H1 (cell line): ENCODE measurements at regions not wholly inside any gene's neighbourhood (a gene's known extent, or its start where the extent isn't known, plus 50 kb on each side); places are given as distances from the start of the nearest gene placed in this dataset.
A peak's percentile ranks its signal among the peaks of the same experiment; 100 is the strongest.

Experiments used
- CTCF ChIA-PET: fragments of 300-600 bp; sonication (Branson Sonifier 250); formaldehyde crosslinking; loops from one replicate; lab custom pipeline; 2021; ENCODE audit not compliant: partially characterized antibody; lab: Charles Lee
- POLR2A ChIA-PET: fragments of 300-600 bp; sonication (Branson Sonifier 250); formaldehyde crosslinking; loops from one replicate; lab custom pipeline; 2021; ENCODE audit warnings: inconsistent platforms; ENCODE audit not compliant: partially characterized antibody; lab: Charles Lee
- DNase-seq, 2 experiments: peaks; one replicate each; pipeline versions ENCODE4 v3.0.0 to v3.0.0-alpha.2; 2010 to 2022; ENCODE audit warnings: low spot score in 2 of 2, low read depth in 1 of 2, mixed read lengths in 1 of 2
- FAIRE-seq: peaks from 2 replicates; lab custom pipeline; 2011; peaks lifted over from hg19 to GRCh38; lab: Jason Lieb, UNC
- H2AFZ ChIP-seq: 2 replicates; pipeline ENCODE4 v1.8.1; 2012; ENCODE audit warnings: low read length, inconsistent platforms
- H2AK5ac ChIP-seq: 2 replicates; pipeline ENCODE4 v1.6.1; 2013; ENCODE audit warnings: low read depth, low read length
- H2BK120ac ChIP-seq: replicated peaks from 2 replicates; pipeline ENCODE3; 2013; ENCODE audit warnings: low read depth, low read length, inconsistent platforms
- H2BK12ac ChIP-seq: 2 replicates; pipeline ENCODE4 v1.6.1; 2013; ENCODE audit warnings: low read depth, low read length
- H2BK15ac ChIP-seq: 2 replicates; pipeline ENCODE4 v1.6.1; 2013; ENCODE audit warnings: low read length
- H2BK20ac ChIP-seq: 2 replicates; pipeline ENCODE4 v1.6.1; 2013; ENCODE audit warnings: low read length
- H2BK5ac ChIP-seq: 2 replicates; pipeline ENCODE4 v1.6.1; 2013; ENCODE audit warnings: low read depth, low read length
- H3K14ac ChIP-seq: 2 replicates; pipeline ENCODE4 v1.6.1; 2013; ENCODE audit warnings: inconsistent platforms; ENCODE audit not compliant: insufficient read length
- H3K18ac ChIP-seq: 2 replicates; pipeline ENCODE4 v1.6.1; 2013; ENCODE audit warnings: low read length; ENCODE audit errors: extremely low read depth
- H3K23ac ChIP-seq: 2 replicates; pipeline ENCODE4 v1.6.1; 2013; ENCODE audit warnings: inconsistent platforms; ENCODE audit not compliant: insufficient read length
- H3K23me2 ChIP-seq: 2 replicates; pipeline ENCODE4 v1.6.1; 2013; ENCODE audit warnings: low read depth, low read length
- H3K27ac ChIP-seq: 2 replicates; pipeline ENCODE4 v1.6.1; 2011; ENCODE audit warnings: low read depth, low read length, inconsistent platforms
- H3K27me3 ChIP-seq, 4 experiments: replicated peaks in 1 of 4; 1 replicate in 1 of 4; 2 replicates in 3 of 4; pipeline versions ENCODE4 v1.6.1 to v1.8.1; 2011 to 2013; ENCODE audit warnings: low read length in 3 of 4, mild to moderate bottlenecking in 3 of 4, inconsistent platforms in 2 of 4, mixed read lengths in 2 of 4, moderate library complexity in 1 of 4; ENCODE audit not compliant: control insufficient read depth in 3 of 4, insufficient read depth in 3 of 4; ENCODE audit errors: extremely low read depth in 1 of 4
- H3K36me3 ChIP-seq, 4 experiments: 2 replicates each; pipeline versions ENCODE4 v1.6.1 to v1.8.1; 2011 to 2013; ENCODE audit warnings: mild to moderate bottlenecking in 4 of 4, low read length in 3 of 4, moderate library complexity in 2 of 4, control low read depth in 1 of 4, inconsistent platforms in 1 of 4; ENCODE audit not compliant: insufficient read depth in 4 of 4, control insufficient read depth in 2 of 4
- H3K4ac ChIP-seq: replicated peaks from 2 replicates; pipeline ENCODE3; 2013; ENCODE audit warnings: low read length, low read depth, mixed read lengths, inconsistent platforms; ENCODE audit not compliant: insufficient read length
- H3K4me1 ChIP-seq, 4 experiments: replicated peaks in 1 of 4; 1 replicate in 1 of 4; 2 replicates in 3 of 4; pipeline versions ENCODE4 v1.6.1 to v1.8.1; 2011 to 2013; ENCODE audit warnings: low read length in 3 of 4, inconsistent platforms in 2 of 4, mixed read lengths in 1 of 4; ENCODE audit not compliant: insufficient read depth in 4 of 4, control insufficient read depth in 3 of 4
- H3K4me2 ChIP-seq, 2 experiments: 2 replicates each; pipeline versions ENCODE4 v1.6.1 to v1.8.1; 2011 to 2013; ENCODE audit warnings: low read depth in 2 of 2, low read length in 2 of 2, control low read depth in 1 of 2, inconsistent platforms in 1 of 2, mild to moderate bottlenecking in 1 of 2; ENCODE audit not compliant: insufficient read depth in 1 of 2
- H3K4me3 ChIP-seq, 4 experiments: fragments of 200-600, 300-600 bp in 1 of 4; sonication (generic), shearing (Covaris generic), sonication (Bioruptor Twin) in 1 of 4; 2 replicates each; pipeline versions ENCODE4 v1.5.1 to v1.8.1; 2011 to 2016; ENCODE audit warnings: low read length in 4 of 4, low read depth in 3 of 4, control low read depth in 2 of 4, inconsistent platforms in 2 of 4, mild to moderate bottlenecking in 2 of 4, mixed read lengths in 1 of 4, moderate library complexity in 1 of 4; ENCODE audit not compliant: insufficient read depth in 2 of 4; ENCODE audit errors: extremely low read depth in 1 of 4
- H3K56ac ChIP-seq: replicated peaks from 2 replicates; pipeline ENCODE3; 2013; ENCODE audit warnings: low read depth, mild to moderate bottlenecking, mixed read lengths, low read length, inconsistent platforms; ENCODE audit not compliant: insufficient read length
- H3K79me1 ChIP-seq: 2 replicates; pipeline ENCODE4 v1.6.1; 2013; ENCODE audit warnings: low read depth, low read length, control low read depth
- H3K79me2 ChIP-seq, 2 experiments: 2 replicates each; pipeline versions ENCODE4 v1.6.1 to v1.8.1; 2012 to 2013; ENCODE audit warnings: low read length in 2 of 2, mild to moderate bottlenecking in 2 of 2, inconsistent platforms in 1 of 2; ENCODE audit not compliant: insufficient read depth in 2 of 2, control insufficient read depth in 1 of 2
- H3K9ac ChIP-seq, 4 experiments: replicated peaks in 1 of 4; 1 replicate in 1 of 4; 2 replicates in 3 of 4; pipeline versions ENCODE4 v1.6.1 to v1.8.1; 2011 to 2013; ENCODE audit warnings: low read depth in 3 of 4, low read length in 3 of 4, control low read depth in 2 of 4, mild to moderate bottlenecking in 2 of 4, moderate library complexity in 2 of 4, inconsistent platforms in 1 of 4; ENCODE audit errors: extremely low read depth in 1 of 4
- H3K9me3 ChIP-seq, 2 experiments: 2 replicates each; pipeline versions ENCODE4 v1.6.1 to v1.8.1; 2012 to 2013; ENCODE audit warnings: mild to moderate bottlenecking in 2 of 2, moderate library complexity in 2 of 2, control low read depth in 1 of 2, inconsistent platforms in 1 of 2, low read depth in 1 of 2, low read length in 1 of 2, mixed read lengths in 1 of 2; ENCODE audit not compliant: insufficient read depth in 2 of 2
- H4K20me1 ChIP-seq, 2 experiments: replicated peaks in 1 of 2; 2 replicates each; pipeline versions ENCODE3 to v1.8.1; 2011 to 2013; ENCODE audit warnings: inconsistent platforms in 2 of 2, low read length in 2 of 2, mild to moderate bottlenecking in 1 of 2; ENCODE audit not compliant: insufficient read depth in 2 of 2, control insufficient read depth in 1 of 2
- H4K5ac ChIP-seq: 2 replicates; pipeline ENCODE4 v1.6.1; 2013; ENCODE audit warnings: low read length, low read depth, mixed read lengths, inconsistent platforms; ENCODE audit not compliant: insufficient read length
- H4K8ac ChIP-seq: 2 replicates; pipeline ENCODE4 v1.8.0; 2013; ENCODE audit warnings: mild to moderate bottlenecking, moderate library complexity, low read length, inconsistent platforms; ENCODE audit not compliant: insufficient read depth; ENCODE audit errors: extremely low read depth
- H4K91ac ChIP-seq: replicated peaks from 2 replicates; pipeline ENCODE3; 2013; ENCODE audit warnings: low read length, mixed read lengths, inconsistent platforms; ENCODE audit not compliant: insufficient read length
- CREB1 ChIP-seq: IDR thresholded peaks from 2 replicates; pipeline ENCODE4 v1.6.1; 2012; ENCODE audit warnings: inconsistent platforms
- GTF2F1 ChIP-seq: IDR thresholded peaks from 2 replicates; pipeline ENCODE4 v1.6.1; 2012; ENCODE audit warnings: low read depth, low read length, improper control_type of control experiment, borderline replicate concordance

DNA sequence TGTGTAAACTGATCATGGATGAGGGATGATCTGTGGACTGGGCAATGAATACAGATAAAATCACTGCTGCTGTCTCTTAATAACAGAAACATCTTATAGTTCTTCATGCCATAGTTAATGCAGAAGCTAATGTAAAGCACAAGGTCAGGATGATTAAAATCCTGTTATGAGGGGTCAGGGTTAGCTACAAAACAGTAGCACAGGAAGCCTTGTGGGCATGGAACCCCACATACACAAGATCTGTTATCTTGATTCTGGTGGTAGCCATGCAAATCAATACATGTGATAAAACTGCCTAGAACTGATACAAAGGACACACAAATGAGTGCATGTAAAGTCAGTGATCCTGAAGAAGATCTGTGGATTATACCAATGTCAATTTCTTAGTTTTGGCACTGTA lies 96.4 kb downstream of the KLF12 start:
- ChIA-PET POLR2A (no interaction called here), CTCF (interaction anchor here (0.7 to 2.5 kb wide), 3 partner anchors 17 to 30 kb away, joined by 3 to 7 read pairs (median 4); no protein-coding TSS in a partner anchor)
- peaks cover 2 to 13% (median 6%) of the 10 kb centered on the region in 4 experiments; a peak in 5 of 7 replicates for H3K4me1 ChIP-seq
- TF ChIP-seq GTF2F1 (no peak), CREB1 (no peak)
- no peak overlapping the region for H3K4me3 ChIP-seq
- no peaks in the 10 kb centered on the region for H4K20me1 ChIP-seq
- no peak for FAIRE-seq
- H2BK15ac ChIP-seq = no peak overlapping the region
- no peak overlapping the region for H4K8ac ChIP-seq
- H3K27ac ChIP-seq = no peak overlapping the region
- H3K4me2 ChIP-seq = no peak overlapping the region
- H2BK20ac ChIP-seq = no peak overlapping the region
- H3K14ac ChIP-seq = no peak overlapping the region
- no peak overlapping the region for H3K56ac ChIP-seq
- no peak overlapping the region for H3K23ac ChIP-seq
- H2BK12ac ChIP-seq = 0 out of 2 replicates have a peak overlapping the region, but pooled peaks have one; percentile 12
- DNase-seq = no peak
- peak overlapping the region; percentile 44 for H2BK120ac ChIP-seq
- no peaks in the 10 kb centered on the region for H3K36me3 ChIP-seq
- peak overlapping the region; percentile 57 for H4K5ac ChIP-seq
- no peaks in the 10 kb centered on the region for H3K27me3 ChIP-seq
- H2AFZ ChIP-seq = no peak overlapping the region
- H3K9ac ChIP-seq = no peak overlapping the region
- H3K79me1 ChIP-seq = no peaks in the 10 kb centered on the region
- no peak overlapping the region for H2BK5ac ChIP-seq
- no peaks in the 10 kb centered on the region for H3K9me3 ChIP-seq
- no peaks in the 10 kb centered on the region; the same call in 1 of the 2 replicates for H3K23me2 ChIP-seq
- H3K4ac ChIP-seq = no peak overlapping the region
- peak overlapping the region; percentile 11 for H4K91ac ChIP-seq
- peaks cover 0 to 10% of the 10 kb centered on the region in 2 experiments; a peak in 2 of 4 replicates for H3K79me2 ChIP-seq
- no peak overlapping the region for H3K18ac ChIP-seq
- H2AK5ac ChIP-seq = no peak overlapping the region
